HG03097 (cell line): ENCODE measurements at regions not wholly inside any gene's neighbourhood (a gene's known extent, or its start where the extent isn't known, plus 50 kb on each side); places are given as distances from the start of the nearest gene placed in this dataset.

Source experiments
- ATAC-seq: cut with Tn5 transposase; IDR thresholded peaks from one replicate; pipeline ENCODE4 v1.9.1; 2021; ENCODE audit not compliant: unreplicated experiment, low FRiP score

GRCh38 chr9:126218359-126219125 lies 108.1 kb upstream of the MVB12B start:
- ATAC-seq = no peak

GRCh38 chr9:126219166-126219565 lies 107.5 kb upstream of the MVB12B start:
- no peak for ATAC-seq

GRCh38 chr9:126219648-126220063 lies 107.0 kb upstream of the MVB12B start:
- ATAC-seq = no peak

- ATAC-seq = no peak
These were observed 105.1 kb upstream of the MVB12B start for GRCh38 chr9:126221480-126221879.

- no peak for ATAC-seq
These were observed 104.2 kb upstream of the MVB12B start for GRCh38 chr9:126222363-126222834.

GRCh38 chr9:126222835-126223431 lies 103.7 kb upstream of the MVB12B start:
- ATAC-seq = no peak

GRCh38 chr9:126223798-126224531 lies 102.7 kb upstream of the MVB12B start:
- ATAC-seq = no peak

- no peak for ATAC-seq
These were observed 100.7 kb upstream of the MVB12B start for GRCh38 chr9:126225611-126226609.

- no peak for ATAC-seq
These were observed 99.4 kb upstream of the MVB12B start for GRCh38 chr9:126226991-126227936.

- ATAC-seq = no peak
These were observed 98.4 kb upstream of the MVB12B start for GRCh38 chr9:126228111-126228780.

GRCh38 chr9:126228781-126229444 lies 97.7 kb upstream of the MVB12B start:
- peak; percentile 63 for ATAC-seq

- ATAC-seq = no peak
These were observed 97.1 kb upstream of the MVB12B start for GRCh38 chr9:126229501-126229900.

GRCh38 chr9:126230692-126231091 lies 95.9 kb upstream of the MVB12B start:
- no peak for ATAC-seq

GRCh38 chr9:126232461-126232860 lies 94.2 kb upstream of the MVB12B start:
- ATAC-seq = no peak

GRCh38 chr9:126233175-126233574 lies 93.5 kb upstream of the MVB12B start:
- no peak for ATAC-seq

GRCh38 chr9:126233913-126234525 lies 92.6 kb upstream of the MVB12B start:
- no peak for ATAC-seq

GRCh38 chr9:126234681-126235335 lies 91.8 kb upstream of the MVB12B start:
- ATAC-seq = no peak
